RWPE2 (cell line): ENCODE measurements at regions not wholly inside any gene's neighbourhood (a gene's known extent, or its start where the extent isn't known, plus 50 kb on each side); places are given as distances from the start of the nearest gene placed in this dataset.

Experiments
- ATAC-seq: fragments of 200-7000 bp; cut with Tn5 transposase; 3 replicates; pipeline ENCODE4 v1.9.1; 2021; ENCODE audit warnings: low read depth
- DNase-seq: peaks from one replicate; pipeline ENCODE4 v3.0.0-alpha.2; 2020; ENCODE audit warnings: low spot score
- H3K27ac ChIP-seq: fragments of 450-650 bp; 2 replicates; pipeline ENCODE4 v1.5.1; 2017; ENCODE audit warnings: mild to moderate bottlenecking; ENCODE audit not compliant: poor library complexity, severe bottlenecking
- H3K27me3 ChIP-seq: fragments of 250-450 bp; sonication (Bioruptor Pico); 2 replicates; pipeline ENCODE4 v1.5.1; 2021; ENCODE audit warnings: mild to moderate bottlenecking, moderate library complexity; ENCODE audit not compliant: insufficient read depth, poor library complexity, severe bottlenecking
- H3K36me3 ChIP-seq: fragments of 250-450 bp; sonication (Bioruptor Pico); 2 replicates; pipeline ENCODE4 v1.5.1; 2020; ENCODE audit warnings: low read depth, mild to moderate bottlenecking, moderate library complexity
- H3K4me1 ChIP-seq: fragments of 250-450 bp; sonication (Bioruptor Pico); 2 replicates; pipeline ENCODE4 v1.5.1; 2021; ENCODE audit warnings: mild to moderate bottlenecking, moderate library complexity; ENCODE audit not compliant: insufficient read depth, poor library complexity, severe bottlenecking
- H3K4me3 ChIP-seq: fragments of 250-450 bp; sonication (Bioruptor Pico); 2 replicates; pipeline ENCODE4 v1.5.1; 2021; ENCODE audit warnings: mild to moderate bottlenecking, moderate library complexity; ENCODE audit not compliant: severe bottlenecking
- H3K9me3 ChIP-seq: fragments of 250-450 bp; sonication (Bioruptor Pico); 2 replicates; pipeline ENCODE4 v1.5.1; 2021; ENCODE audit warnings: mild to moderate bottlenecking, moderate library complexity; ENCODE audit not compliant: severe bottlenecking
- TF ChIP-seq, protein P1 (sequence below): fragments of 450-650 bp; IDR thresholded peaks from one replicate; pipeline ENCODE4 v1.5.1; 2017; ENCODE audit warnings: mild to moderate bottlenecking, moderate library complexity; ENCODE audit not compliant: poor library complexity, severe bottlenecking

DNA sequence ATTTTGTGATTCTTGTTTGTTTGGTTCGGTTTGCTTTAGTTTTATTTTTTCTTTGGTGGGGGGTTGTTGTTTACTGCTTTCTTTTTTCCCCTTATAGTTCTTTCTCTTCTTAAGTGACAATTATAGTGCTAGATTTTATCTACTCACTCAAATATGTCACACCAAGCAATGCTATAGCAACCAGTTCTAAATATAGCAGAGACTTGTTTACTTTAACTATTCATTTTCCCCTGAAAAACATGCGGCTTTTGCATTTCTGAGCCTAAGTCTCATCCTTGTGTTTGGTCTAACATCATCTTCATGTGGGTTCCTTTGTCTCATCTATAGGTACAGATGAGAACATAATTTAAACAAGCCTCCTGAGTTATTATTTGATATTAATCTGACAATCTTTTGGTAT, 676.6 kb downstream of the FAT4 start:
- H3K9me3 ChIP-seq, result no peaks in the 10 kb centered on the region
- ATAC-seq, result no peak
- no peaks in the 10 kb centered on the region for H3K4me1 ChIP-seq
- no peaks in the 10 kb centered on the region for H3K36me3 ChIP-seq
- DNase-seq, result no peak
- TF ChIP-seq, protein P1, sequence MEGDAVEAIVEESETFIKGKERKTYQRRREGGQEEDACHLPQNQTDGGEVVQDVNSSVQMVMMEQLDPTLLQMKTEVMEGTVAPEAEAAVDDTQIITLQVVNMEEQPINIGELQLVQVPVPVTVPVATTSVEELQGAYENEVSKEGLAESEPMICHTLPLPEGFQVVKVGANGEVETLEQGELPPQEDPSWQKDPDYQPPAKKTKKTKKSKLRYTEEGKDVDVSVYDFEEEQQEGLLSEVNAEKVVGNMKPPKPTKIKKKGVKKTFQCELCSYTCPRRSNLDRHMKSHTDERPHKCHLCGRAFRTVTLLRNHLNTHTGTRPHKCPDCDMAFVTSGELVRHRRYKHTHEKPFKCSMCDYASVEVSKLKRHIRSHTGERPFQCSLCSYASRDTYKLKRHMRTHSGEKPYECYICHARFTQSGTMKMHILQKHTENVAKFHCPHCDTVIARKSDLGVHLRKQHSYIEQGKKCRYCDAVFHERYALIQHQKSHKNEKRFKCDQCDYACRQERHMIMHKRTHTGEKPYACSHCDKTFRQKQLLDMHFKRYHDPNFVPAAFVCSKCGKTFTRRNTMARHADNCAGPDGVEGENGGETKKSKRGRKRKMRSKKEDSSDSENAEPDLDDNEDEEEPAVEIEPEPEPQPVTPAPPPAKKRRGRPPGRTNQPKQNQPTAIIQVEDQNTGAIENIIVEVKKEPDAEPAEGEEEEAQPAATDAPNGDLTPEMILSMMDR, result no peak
- H3K4me3 ChIP-seq, result no peak overlapping the region
- H3K27ac ChIP-seq, result no peak overlapping the region
- H3K27me3 ChIP-seq, result no peaks in the 10 kb centered on the region

DNA sequence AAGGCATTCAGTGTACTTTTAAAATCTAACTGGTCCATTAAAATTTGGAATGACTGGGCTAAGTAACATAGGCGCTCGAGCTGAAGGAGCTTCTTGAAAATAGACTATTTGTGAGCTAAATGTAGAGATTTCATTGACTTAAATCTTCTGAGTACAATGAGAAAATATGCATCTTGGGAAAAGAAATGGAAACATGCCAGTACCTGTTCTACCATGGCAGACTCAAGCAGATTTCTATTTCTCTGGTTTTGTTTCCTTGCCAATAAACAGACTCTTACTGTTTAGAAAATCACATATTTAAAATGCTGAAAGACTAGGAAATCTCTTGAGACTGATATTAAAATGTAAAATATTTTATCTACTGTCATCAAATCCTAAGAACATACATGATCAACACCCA, 678.1 kb downstream of the FAT4 start:
- Histone ChIP-seq H3K36me3 (no peaks in the 10 kb centered on the region), H3K9me3 (no peaks in the 10 kb centered on the region), H3K27ac (no peak overlapping the region), H3K4me1 (no peaks in the 10 kb centered on the region), H3K27me3 (no peaks in the 10 kb centered on the region), H3K4me3 (no peak overlapping the region)
- TF ChIP-seq, protein P1, result no peak
- ATAC-seq (no peak), DNase-seq (no peak)

DNA sequence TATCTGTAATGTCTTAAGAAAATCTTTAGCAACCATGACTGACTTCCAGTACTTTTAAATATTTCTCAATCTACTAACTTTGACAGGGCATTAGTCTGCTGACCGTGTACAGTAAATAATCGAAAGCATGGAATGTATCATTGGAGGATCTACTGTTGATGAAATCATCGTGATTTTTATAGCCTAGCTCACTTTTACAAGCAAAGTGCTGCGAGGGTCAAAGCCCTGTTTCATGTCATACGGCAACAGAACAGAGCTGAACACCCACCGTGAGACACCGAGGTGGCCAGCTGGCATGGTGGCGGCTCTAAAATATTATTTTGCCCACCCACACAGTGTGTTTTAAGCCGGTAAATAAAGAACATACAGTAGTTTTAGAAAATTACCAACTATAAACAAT, 679.3 kb downstream of the FAT4 start:
- Histone ChIP-seq H3K27me3 (no peaks in the 10 kb centered on the region), H3K27ac (no peak overlapping the region), H3K4me1 (no peaks in the 10 kb centered on the region), H3K4me3 (no peak overlapping the region), H3K9me3 (no peaks in the 10 kb centered on the region), H3K36me3 (no peaks in the 10 kb centered on the region)
- ATAC-seq, result no peak
- DNase-seq, result no peak
- TF ChIP-seq, protein P1, result no peak

DNA sequence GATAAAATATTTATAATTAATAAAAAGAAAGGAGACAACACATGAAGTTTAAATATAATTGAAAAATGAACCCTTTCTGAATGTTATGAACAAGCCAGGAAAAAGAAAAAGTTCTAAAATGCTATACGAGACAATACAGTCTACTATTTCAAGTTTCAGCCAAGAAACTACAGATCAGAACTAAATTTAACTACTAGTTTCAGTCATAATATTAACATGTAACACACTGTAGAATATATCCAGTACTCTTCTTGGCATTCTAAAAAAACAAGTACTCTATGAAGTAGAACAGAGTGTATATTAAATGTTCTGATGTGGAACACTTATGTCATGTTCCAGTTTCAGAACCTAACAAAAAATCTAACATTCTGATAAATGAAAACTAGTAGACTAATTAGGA, 679.7 kb downstream of the FAT4 start:
- DNase-seq (no peak), ATAC-seq (no peak)
- no peaks in the 10 kb centered on the region for H3K9me3 ChIP-seq
- H3K4me3 ChIP-seq, result no peak overlapping the region
- H3K27ac ChIP-seq, result no peak overlapping the region
- TF ChIP-seq, protein P1, result no peak
- no peaks in the 10 kb centered on the region for H3K4me1 ChIP-seq
- H3K27me3 ChIP-seq, result no peaks in the 10 kb centered on the region
- H3K36me3 ChIP-seq, result no peaks in the 10 kb centered on the region

DNA sequence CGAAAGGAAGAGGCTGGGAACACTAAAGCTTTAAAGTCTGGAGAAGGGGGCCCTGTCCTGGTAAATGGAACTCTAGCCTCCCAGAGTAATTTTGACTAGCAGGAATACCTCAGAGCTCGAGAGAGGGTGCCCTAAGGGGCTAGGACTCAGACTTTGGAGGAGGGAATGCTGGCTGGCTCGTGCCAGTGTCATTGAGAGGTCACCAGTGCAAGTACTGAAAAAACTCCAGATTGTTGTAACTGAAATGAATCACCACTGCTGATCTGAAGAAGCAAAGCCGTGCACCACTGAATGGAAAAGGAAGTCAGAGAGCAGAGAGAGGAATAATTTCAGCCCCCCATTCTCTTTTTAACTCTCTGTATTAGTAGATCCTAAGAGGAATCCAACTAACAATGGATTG, 690.2 kb downstream of the FAT4 start:
- no peaks in the 10 kb centered on the region for H3K36me3 ChIP-seq
- ATAC-seq (peak; percentile 41; the same call in 1 of the 3 replicates), DNase-seq (no peak)
- no peak overlapping the region for H3K27ac ChIP-seq
- no peaks in the 10 kb centered on the region for H3K9me3 ChIP-seq
- no peaks in the 10 kb centered on the region for H3K27me3 ChIP-seq
- TF ChIP-seq, protein P1, result no peak
- H3K4me3 ChIP-seq, result no peak overlapping the region
- no peaks in the 10 kb centered on the region for H3K4me1 ChIP-seq
